Stimulated activated naive CD8-positive, alpha-beta T cell treated with anti-CD3 and anti-CD28 coated beads, Interleukin-15, amount 100 ng/mL, for 72 hours (primary cell): ENCODE measurements at regions not wholly inside any gene's neighbourhood (a gene's known extent, or its start where the extent isn't known, plus 50 kb on each side); places are given as distances from the start of the nearest gene placed in this dataset.

ENCODE experiments used
- ATAC-seq: fragments of 150-1000 bp; cut with Tn5 transposase; 2 replicates; pipeline ENCODE4 v1.10.0; 2021; ENCODE audit warnings: mild to moderate bottlenecking, moderate library complexity
- DNase-seq, 2 donors: peaks; one replicate each; pipeline ENCODE4 v3.0.0; 2021 to 2022
- H3K27ac Mint-ChIP-seq, 2 donors: one replicate each; pipeline ENCODE4 v1.8.0; 2022; ENCODE audit warnings: mild to moderate bottlenecking in 2 of 2, mixed read lengths in 2 of 2, moderate library complexity in 2 of 2
- H3K27me3 Mint-ChIP-seq: one replicate; pipeline ENCODE4 v1.8.0; 2022; ENCODE audit warnings: mixed read lengths
- H3K4me1 Mint-ChIP-seq: one replicate; pipeline ENCODE4 v1.8.0; 2022; ENCODE audit warnings: mild to moderate bottlenecking, mixed read lengths
- H3K4me3 Mint-ChIP-seq, 2 donors: one replicate each; pipeline ENCODE4 v1.8.0; 2022; ENCODE audit warnings: mild to moderate bottlenecking in 2 of 2, mixed read lengths in 2 of 2, moderate library complexity in 1 of 2
- H3K9me3 Mint-ChIP-seq, 2 donors: one replicate each; pipeline ENCODE4 v1.8.0; 2022; ENCODE audit warnings: mixed read lengths in 2 of 2

DNA sequence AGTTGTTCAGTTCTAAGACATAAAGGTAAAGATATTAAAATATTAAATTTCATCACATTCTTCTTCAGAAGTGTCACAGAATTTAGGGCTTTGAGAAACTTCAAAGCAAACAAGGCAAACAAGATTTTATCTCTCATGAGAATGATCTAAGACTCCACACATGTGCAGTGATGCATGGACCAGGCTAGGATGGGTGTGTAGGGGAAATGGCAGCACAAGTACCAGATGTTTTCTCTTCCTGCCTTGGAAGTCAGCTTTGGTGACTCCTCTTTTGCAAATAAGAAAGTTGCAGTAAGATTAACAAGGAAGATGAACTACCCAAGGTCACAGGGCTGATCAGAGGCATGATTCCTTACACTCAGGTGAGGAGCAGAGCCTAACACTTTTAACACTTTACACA is 163.8 kb upstream of the LMNTD1 start:
- DNase-seq (no peak), ATAC-seq (no peak)
- H3K9me3 Mint-ChIP-seq = no peaks in the 10 kb centered on the region

DNA sequence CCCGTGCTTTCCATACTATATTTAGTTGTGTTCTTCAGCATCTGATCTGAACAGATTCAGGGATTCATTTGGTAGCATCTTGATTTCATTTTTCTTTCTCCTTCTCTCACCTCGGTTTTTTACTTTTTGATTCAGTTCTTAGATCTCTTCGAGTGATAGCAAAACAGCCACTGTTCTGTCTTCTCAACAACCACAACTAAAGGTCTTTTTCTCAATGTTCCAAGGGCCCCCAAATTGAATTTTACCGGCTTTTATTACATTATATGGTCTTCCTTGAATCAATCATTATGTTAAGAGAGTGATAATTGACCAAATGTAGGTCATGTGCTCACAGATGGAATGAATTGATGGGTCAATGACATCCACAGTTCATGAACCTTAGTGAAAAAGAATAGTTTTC is 164.5 kb upstream of the LMNTD1 start:
- no peaks in the 10 kb centered on the region for H3K4me1 Mint-ChIP-seq

More for the DNA sequence above, 163.8 kb upstream of the LMNTD1 start:
- H3K27me3 Mint-ChIP-seq = no peaks in the 10 kb centered on the region
- H3K4me1 Mint-ChIP-seq = no peaks in the 10 kb centered on the region
- no peak overlapping the region for H3K27ac Mint-ChIP-seq
- no peak overlapping the region for H3K4me3 Mint-ChIP-seq

DNA sequence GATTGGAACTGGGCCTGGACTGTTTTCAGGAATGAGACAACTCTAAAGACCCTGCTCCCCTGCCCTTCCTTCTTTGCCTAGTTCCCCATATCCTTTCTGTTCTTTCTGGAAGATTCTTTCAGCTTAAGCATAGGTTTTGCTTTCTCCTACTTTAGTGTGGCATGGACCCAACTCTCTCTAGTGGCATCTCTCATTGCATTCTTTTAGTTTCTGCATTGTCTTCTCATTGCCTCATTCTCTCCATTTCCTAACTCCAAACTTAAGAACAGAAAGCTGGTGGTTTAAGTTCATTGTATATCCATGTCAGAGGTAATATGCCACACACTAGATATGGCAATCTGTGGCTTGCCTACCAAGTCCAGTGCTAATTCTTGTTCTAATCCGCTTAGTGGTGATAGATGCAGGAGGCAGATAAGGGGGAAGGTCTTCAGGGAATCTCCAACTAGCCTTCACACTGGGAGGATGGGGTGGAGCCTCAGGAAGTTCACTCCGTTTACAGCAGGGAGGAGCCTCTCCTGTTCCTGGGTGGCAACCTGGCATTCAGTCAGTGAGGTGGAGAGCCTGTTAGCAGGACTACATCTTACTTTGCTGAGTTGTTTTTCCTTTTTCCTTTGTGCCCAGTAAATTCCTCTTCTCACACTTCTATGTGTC is 165.1 kb upstream of the LMNTD1 start:
- no peak overlapping the region for H3K27ac Mint-ChIP-seq
- H3K4me1 Mint-ChIP-seq = no peaks in the 10 kb centered on the region
- DNase-seq (no peak), ATAC-seq (no peak)
- H3K9me3 Mint-ChIP-seq = no peaks in the 10 kb centered on the region
- H3K27me3 Mint-ChIP-seq = no peaks in the 10 kb centered on the region
- no peak overlapping the region for H3K4me3 Mint-ChIP-seq

More for the DNA sequence above, 164.5 kb upstream of the LMNTD1 start:
- Mint-ChIP-seq H3K9me3 (no peaks in the 10 kb centered on the region), H3K4me3 (no peak overlapping the region), H3K27ac (no peak overlapping the region), H3K27me3 (no peaks in the 10 kb centered on the region)
- no peak for ATAC-seq
- DNase-seq = no peak

DNA sequence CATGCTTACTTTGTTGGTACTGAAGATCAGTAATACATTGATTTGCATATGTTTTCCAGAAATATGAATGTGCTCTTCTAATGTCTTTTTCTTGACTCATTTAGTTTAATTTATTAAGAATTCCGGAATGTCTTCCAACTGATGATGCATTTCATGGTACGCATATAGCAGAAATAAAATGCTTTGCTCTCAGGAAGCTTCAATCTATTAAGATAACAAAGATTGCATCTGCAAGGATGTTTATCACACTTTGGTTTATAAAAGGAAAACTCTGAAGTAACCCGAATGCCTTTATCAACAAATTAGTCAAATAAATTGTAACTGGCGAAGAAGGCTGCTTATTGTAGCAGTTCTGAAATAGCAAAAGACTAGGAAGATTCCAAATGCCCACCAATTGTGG is 166.4 kb upstream of the LMNTD1 start:
- Mint-ChIP-seq H3K27me3 (no peaks in the 10 kb centered on the region), H3K4me3 (no peak overlapping the region), H3K27ac (no peak overlapping the region), H3K9me3 (no peaks in the 10 kb centered on the region), H3K4me1 (no peaks in the 10 kb centered on the region)
- ATAC-seq (no peak), DNase-seq (no peak)

DNA sequence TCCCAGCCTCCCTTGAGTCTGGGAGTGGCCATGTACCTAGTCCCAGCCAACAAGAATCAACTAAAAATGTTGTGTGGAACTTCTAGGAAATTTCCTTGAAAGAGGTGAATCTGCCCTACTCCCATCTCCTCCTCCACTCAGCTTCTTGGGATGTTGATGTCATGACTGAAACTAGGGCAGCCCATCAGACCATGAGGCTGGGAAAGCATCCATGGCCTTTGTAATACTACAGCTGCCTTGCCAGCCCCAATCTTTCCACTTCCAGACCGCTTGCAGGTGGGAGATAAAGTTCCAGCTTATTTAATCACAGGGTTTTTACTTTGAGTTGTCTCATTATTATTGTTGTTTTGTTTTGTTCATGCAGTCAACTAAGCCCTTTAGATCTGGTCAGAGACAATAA is 170.3 kb upstream of the LMNTD1 start:
- Mint-ChIP-seq H3K27ac (no peak overlapping the region), H3K27me3 (no peaks in the 10 kb centered on the region), H3K4me3 (no peak overlapping the region), H3K4me1 (no peaks in the 10 kb centered on the region), H3K9me3 (no peaks in the 10 kb centered on the region)
- DNase-seq (no peak), ATAC-seq (no peak)

DNA sequence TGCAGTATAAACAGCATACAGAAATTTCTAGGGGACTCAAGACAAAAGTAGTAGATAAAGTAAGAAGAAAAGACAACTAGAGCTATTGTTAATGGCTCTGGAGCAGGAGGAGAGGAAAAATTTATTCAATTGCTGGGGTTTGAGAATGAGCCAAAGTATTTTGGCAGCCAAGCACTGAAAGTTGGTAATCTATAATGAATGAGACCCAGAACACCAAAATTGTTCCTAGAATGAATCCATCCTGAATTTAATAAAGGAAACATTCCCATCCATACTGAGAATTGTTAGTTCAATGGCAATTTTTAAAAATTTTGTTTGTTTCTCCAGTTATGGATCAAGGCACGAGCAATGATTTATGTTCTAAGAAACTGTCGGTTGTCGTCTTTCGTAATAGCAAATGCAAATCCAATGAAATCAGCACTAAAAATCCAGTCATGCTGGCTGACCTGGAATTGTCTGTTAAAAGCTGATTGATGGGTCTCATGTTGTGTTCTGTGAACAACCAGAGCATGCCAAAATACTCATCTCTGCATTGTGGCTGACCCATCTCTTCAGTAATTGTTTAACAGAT is 170.9 kb upstream of the LMNTD1 start:
- H3K27me3 Mint-ChIP-seq = no peaks in the 10 kb centered on the region
- no peak for ATAC-seq
- no peaks in the 10 kb centered on the region for H3K9me3 Mint-ChIP-seq
- no peak overlapping the region for H3K27ac Mint-ChIP-seq
- H3K4me1 Mint-ChIP-seq = no peaks in the 10 kb centered on the region
- H3K4me3 Mint-ChIP-seq = no peak overlapping the region
- DNase-seq = no peak

DNA sequence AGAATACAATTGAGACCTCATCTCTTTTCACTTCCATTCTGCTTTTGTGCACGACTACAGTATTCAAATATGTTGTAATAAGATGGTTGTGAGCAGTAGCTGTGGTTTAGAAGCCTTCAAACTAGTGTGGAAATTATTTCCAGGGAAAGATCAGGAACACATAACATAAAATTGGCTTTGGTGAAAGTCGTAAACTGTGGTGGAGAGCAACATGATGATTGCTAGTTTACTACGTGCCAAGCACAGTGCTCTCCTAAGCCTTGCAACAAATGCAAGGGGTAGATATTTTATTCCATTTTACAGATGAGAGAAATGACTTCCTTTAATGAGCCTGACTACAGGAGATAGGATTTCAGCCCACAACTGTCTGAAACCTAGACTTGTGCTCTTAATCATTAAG is 172.4 kb upstream of the LMNTD1 start:
- DNase-seq (no peak), ATAC-seq (no peak)
- H3K4me3 Mint-ChIP-seq = no peak overlapping the region
- H3K27ac Mint-ChIP-seq = no peak overlapping the region
- no peaks in the 10 kb centered on the region for H3K4me1 Mint-ChIP-seq
- no peaks in the 10 kb centered on the region for H3K27me3 Mint-ChIP-seq
- no peaks in the 10 kb centered on the region for H3K9me3 Mint-ChIP-seq

DNA sequence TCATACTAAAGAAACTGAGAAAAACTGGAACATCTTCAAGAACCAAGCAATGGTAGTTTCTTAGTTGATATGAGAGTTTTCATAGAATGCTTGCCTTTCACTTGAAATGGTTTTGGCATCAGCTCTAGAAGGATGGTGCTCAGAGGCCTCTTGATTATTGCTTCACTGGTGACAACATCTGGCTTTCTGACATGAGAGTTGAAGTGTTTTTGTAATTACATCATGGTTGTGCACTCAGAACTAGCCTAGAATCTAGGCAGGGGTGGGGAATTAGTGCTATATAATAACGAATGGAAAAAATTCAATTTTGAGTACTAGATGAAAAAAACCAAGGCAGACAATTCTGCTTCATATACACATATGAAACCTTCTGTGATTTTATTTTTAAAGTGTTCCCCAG is 172.8 kb upstream of the LMNTD1 start:
- ATAC-seq = no peak
- no peaks in the 10 kb centered on the region for H3K27me3 Mint-ChIP-seq

DNA sequence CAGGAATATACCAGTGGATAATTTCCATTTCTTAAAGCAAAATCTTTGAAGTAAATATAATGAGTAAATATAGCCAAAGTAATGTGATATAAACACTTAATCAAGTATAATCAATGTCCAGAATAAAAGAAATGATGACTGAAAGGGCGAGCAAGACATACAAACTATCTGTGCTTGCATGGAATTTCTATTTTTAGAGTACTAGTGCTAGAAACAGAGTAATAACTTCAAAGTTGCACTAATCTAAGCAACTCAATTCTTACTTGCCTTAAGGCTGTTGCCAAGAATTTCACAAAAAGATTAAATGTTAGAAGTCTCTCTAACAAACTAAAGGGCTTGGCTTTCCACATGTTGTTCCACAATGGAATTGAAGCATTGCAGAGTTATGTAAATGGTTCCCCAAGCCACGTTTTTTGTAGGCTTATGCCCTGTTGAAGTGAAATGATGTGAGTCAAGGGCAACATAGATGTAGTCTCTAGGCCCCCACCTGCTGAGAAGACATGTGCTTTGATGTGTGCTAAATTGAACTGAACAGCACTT is 175.0 kb upstream of the LMNTD1 start:
- Mint-ChIP-seq H3K27ac (no peak overlapping the region), H3K9me3 (no peaks in the 10 kb centered on the region), H3K4me1 (no peaks in the 10 kb centered on the region), H3K4me3 (no peak overlapping the region), H3K27me3 (no peaks in the 10 kb centered on the region)
- ATAC-seq = no peak
- DNase-seq = no peak

More for the DNA sequence above, 172.8 kb upstream of the LMNTD1 start:
- no peak overlapping the region for H3K27ac Mint-ChIP-seq
- no peak for DNase-seq
- H3K4me1 Mint-ChIP-seq = no peaks in the 10 kb centered on the region
- no peaks in the 10 kb centered on the region for H3K9me3 Mint-ChIP-seq
- H3K4me3 Mint-ChIP-seq = no peak overlapping the region

DNA sequence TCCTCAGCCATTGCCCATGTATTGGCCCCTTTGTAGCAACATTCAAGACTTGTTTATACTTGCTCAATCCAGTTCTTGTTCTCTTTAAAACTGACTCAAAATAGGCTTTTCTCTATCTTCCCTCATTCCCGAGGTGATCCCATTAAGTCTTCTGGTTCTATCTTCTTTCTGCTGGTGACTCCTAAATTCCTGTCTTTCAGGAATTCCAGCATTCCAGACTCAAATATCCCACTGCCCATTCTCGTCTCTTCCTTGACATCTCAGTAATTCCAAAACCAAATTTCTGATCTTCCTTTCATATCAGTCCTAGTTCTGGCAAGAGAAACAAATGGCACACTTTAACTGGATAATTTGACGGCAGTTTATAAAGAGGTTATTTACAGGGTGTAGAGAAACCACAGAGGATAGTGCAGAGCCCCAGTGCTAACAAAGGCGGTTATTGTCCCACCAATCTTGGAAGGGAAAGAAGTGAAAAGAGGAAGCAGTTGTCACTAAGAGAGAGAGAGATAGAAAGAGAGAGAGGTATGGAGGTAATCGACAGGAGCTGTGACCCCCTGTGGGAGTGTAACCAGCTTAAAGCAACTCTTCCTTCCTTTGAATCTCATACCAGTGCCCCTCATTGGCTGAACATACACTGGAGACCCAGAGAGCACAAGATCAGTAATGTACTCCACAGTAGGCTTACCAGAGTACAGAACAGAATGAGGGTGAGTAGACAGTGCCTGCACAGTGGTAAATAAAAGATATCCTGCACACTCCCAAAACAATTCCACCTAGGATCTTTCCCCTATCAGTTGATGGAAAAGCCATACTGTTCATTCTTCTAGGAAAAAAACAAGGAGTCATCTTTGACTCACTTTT is 177.6 kb upstream of the LMNTD1 start:
- H3K27ac Mint-ChIP-seq = no peak overlapping the region
- no peak for DNase-seq
- H3K4me1 Mint-ChIP-seq = no peaks in the 10 kb centered on the region
- no peaks in the 10 kb centered on the region for H3K27me3 Mint-ChIP-seq
- H3K4me3 Mint-ChIP-seq = no peak overlapping the region
- peaks cover 0 to 4% of the 10 kb centered on the region in 2 donors for H3K9me3 Mint-ChIP-seq
- ATAC-seq = peak; percentile 55

DNA sequence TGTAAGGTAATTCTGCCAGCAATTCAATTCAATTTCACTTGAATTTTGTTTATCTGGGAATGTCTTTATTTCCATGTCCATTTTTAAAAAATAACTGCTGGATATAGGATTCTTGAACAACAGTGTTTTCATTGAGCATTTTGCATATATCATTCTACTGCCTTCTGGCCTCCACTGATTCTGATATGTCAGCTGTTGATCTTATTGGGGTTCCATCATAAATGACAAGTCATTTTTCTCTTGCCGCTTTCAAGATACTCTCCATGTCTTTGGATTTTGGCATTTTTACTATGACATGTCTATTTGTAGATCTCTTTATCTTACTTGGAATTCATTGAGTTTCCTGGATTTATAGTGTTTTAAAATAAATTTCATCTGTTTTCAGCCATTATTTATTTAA is 180.5 kb upstream of the LMNTD1 start:
- no peak for DNase-seq
- Mint-ChIP-seq H3K4me1 (no peaks in the 10 kb centered on the region), H3K27me3 (no peaks in the 10 kb centered on the region), H3K9me3 (peaks cover 12 to 16% of the 10 kb centered on the region in 2 donors), H3K27ac (no peak overlapping the region), H3K4me3 (no peak overlapping the region)
- ATAC-seq = no peak

DNA sequence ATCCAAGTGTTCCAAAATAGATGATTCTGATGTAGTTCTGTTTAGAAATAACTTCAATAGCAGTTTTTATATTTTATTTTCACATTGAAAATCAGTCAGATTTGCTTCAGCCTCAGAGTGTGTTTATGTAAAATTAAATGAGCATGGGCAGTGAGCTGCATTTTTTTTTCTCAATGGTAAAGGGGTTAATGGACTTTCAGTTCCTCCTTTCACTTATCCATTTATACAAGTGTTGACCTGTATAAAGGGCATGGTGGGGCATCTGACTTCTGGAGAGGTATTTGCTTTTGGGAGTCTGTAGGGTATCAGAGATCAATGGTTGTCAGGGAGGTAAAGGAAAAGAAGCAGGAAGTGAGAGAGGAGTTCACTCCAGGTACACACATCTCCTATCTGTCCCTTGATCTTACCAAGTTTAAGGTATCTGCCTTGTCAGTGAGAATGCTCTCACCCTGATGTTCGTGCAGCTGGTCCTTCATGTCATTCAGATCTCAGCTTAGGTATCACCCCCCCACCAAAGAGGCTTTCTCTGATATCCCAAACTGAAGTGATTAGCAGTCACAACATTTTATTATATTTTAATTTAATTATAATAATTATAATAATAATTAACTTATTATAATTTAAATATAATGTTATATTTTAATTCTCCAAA is 181.6 kb upstream of the LMNTD1 start:
- Mint-ChIP-seq H3K4me3 (no peak overlapping the region), H3K4me1 (no peaks in the 10 kb centered on the region), H3K27ac (no peak overlapping the region), H3K9me3 (peaks cover 12 to 16% of the 10 kb centered on the region in 2 donors), H3K27me3 (no peaks in the 10 kb centered on the region)
- ATAC-seq (no peak), DNase-seq (no peak)

DNA sequence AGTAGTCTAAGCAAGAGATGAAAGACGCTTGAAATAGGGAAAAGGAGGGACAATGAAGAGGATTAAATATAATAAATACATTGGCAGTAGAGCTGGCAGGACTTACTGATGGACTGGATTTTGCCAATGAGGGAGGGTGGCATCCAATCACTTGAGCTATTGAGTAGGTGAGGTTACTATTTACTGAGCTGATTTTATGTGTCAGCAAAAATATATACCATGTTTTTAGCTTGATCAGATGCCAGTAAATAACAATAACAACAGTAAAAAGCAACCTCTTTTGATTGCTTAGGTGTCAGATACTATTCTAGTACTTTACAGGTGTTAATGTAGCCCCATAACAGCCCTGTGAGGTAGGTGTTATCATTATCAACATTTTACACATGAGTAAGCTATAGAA is 187.5 kb upstream of the LMNTD1 start:
- ATAC-seq = no peak
- Mint-ChIP-seq H3K4me1 (no peaks in the 10 kb centered on the region), H3K27me3 (no peaks in the 10 kb centered on the region), H3K9me3 (peaks cover 8 to 16% of the 10 kb centered on the region in 2 donors), H3K4me3 (no peak overlapping the region), H3K27ac (no peak overlapping the region)
- DNase-seq = no peak

DNA sequence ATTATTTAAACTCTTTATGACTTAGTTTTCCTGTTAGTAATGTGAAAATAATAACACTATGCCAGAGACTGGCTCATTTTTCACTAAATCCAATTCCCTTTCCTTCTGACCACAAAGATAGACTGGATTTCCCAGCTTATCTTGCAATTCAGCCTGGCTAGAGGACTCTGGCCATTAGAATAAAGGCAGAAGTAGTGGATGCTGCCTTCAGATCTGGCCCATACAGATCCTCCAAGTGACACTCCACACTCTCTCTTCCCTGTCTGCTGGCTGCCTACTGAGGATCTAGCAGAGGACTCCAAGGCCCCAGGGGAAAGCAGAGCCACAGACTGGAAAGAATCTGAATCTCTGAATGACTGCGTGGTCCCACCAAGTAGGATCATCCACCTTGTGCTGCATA is 188.8 kb upstream of the LMNTD1 start:
- ATAC-seq = no peak
- H3K27me3 Mint-ChIP-seq = no peaks in the 10 kb centered on the region
- no peak overlapping the region for H3K4me3 Mint-ChIP-seq
- DNase-seq = no peak
- H3K4me1 Mint-ChIP-seq = no peaks in the 10 kb centered on the region
- H3K27ac Mint-ChIP-seq = peak overlapping the region in 1 of 2 donors; percentile 42
- peaks cover 8 to 16% of the 10 kb centered on the region in 2 donors for H3K9me3 Mint-ChIP-seq

DNA sequence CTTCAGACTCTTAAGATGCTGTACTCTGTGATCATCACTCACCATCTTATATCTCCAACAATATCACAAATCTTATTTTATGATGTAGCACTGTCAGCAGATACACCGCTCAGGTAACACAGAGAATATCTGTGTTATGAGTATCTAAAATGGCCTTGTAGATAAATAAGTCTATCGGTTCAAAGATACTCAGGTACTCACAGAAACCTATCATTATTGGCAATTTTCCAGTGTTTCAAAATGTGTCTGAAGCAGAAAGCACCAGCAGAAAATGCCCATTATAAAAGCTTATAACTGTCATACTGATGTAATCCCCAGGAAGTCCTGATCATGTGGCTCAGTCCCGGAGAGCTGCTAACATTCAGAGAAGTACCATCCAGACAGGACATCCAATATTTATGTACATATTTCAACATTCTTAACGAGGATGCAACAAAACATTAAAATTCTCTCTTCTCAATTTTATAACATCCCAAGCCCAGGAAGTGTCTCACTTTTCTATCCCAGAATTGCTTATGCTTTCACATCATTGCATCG is 190.7 kb upstream of the LMNTD1 start:
- H3K9me3 Mint-ChIP-seq = no peaks in the 10 kb centered on the region
- no peaks in the 10 kb centered on the region for H3K4me1 Mint-ChIP-seq
- DNase-seq (no peak), ATAC-seq (no peak)
- no peaks in the 10 kb centered on the region for H3K27me3 Mint-ChIP-seq
- peak overlapping the region in 1 of 2 donors; percentile 72 for H3K27ac Mint-ChIP-seq
- H3K4me3 Mint-ChIP-seq = no peak overlapping the region
